Activated CD4-positive, CD25-positive, alpha-beta regulatory T cell (primary cell): ENCODE measurements at regions not wholly inside any gene's neighbourhood (a gene's known extent, or its start where the extent isn't known, plus 50 kb on each side); places are given as distances from the start of the nearest gene placed in this dataset.
"Not testable (repeated sequence)": the region's sequence is repeated elsewhere in the genome, so short reads cannot be mapped to it uniquely, and the experiment has no call there.

Experiments
- DNase-seq, 4 experiments: peaks; one replicate each; lab custom pipeline; 2025; lab: John Stamatoyannopoulos, UW

- not testable (repeated sequence) for DNase-seq
Measured at GRCh38 chr21:9572782-9573181, 948.6 kb upstream of the TPTE start.

GRCh38 chr21:9573528-9573927 is 947.9 kb upstream of the TPTE start:
- not testable (repeated sequence) for DNase-seq

- DNase-seq: not testable (repeated sequence)
Measured at GRCh38 chr21:9579275-9579674, 942.1 kb upstream of the TPTE start.

- not testable (repeated sequence) for DNase-seq
Measured at GRCh38 chr21:9587941-9588340, 933.4 kb upstream of the TPTE start.

GRCh38 chr21:9592591-9592990 is 928.8 kb upstream of the TPTE start:
- DNase-seq: not testable (repeated sequence)

GRCh38 chr21:9593646-9594045 is 927.7 kb upstream of the TPTE start:
- not testable (repeated sequence) for DNase-seq

GRCh38 chr21:9614011-9614410 is 907.4 kb upstream of the TPTE start:
- DNase-seq: not testable (repeated sequence)

GRCh38 chr21:9621121-9621793 is 900.1 kb upstream of the TPTE start:
- DNase-seq: not testable (repeated sequence)

GRCh38 chr21:9628051-9628450 is 893.3 kb upstream of the TPTE start:
- not testable (repeated sequence) for DNase-seq

- not testable (repeated sequence) for DNase-seq
Measured at GRCh38 chr21:9647409-9647808, 874.0 kb upstream of the TPTE start.

GRCh38 chr21:9648331-9648730 is 873.1 kb upstream of the TPTE start:
- not testable (repeated sequence) for DNase-seq

GRCh38 chr21:9648947-9649720 is 872.2 kb upstream of the TPTE start:
- not testable (repeated sequence) for DNase-seq

GRCh38 chr21:9652819-9653218 is 868.6 kb upstream of the TPTE start:
- not testable (repeated sequence) for DNase-seq

GRCh38 chr21:9655221-9655620 is 866.2 kb upstream of the TPTE start:
- DNase-seq: not testable (repeated sequence)

- not testable (repeated sequence) for DNase-seq
Measured at GRCh38 chr21:9656455-9656854, 864.9 kb upstream of the TPTE start.

GRCh38 chr21:9657779-9658178 is 863.6 kb upstream of the TPTE start:
- not testable (repeated sequence) for DNase-seq

- not testable (repeated sequence) for DNase-seq
Measured at GRCh38 chr21:9659877-9660276, 861.5 kb upstream of the TPTE start.

GRCh38 chr21:9663914-9664729 is 857.3 kb upstream of the TPTE start:
- DNase-seq: not testable (repeated sequence)

GRCh38 chr21:9675811-9676210 is 845.6 kb upstream of the TPTE start:
- not testable (repeated sequence) for DNase-seq

GRCh38 chr21:9679029-9679428 is 842.4 kb upstream of the TPTE start:
- DNase-seq: not testable (repeated sequence)

- not testable (repeated sequence) for DNase-seq
Measured at GRCh38 chr21:9688945-9689344, 832.4 kb upstream of the TPTE start.

- DNase-seq: not testable (repeated sequence)
Measured at GRCh38 chr21:9690981-9691380, 830.4 kb upstream of the TPTE start.
